Endothelial cell of umbilical vein (primary cell): ENCODE measurements at regions not wholly inside any gene's neighbourhood (a gene's known extent, or its start where the extent isn't known, plus 50 kb on each side); places are given as distances from the start of the nearest gene placed in this dataset.

Experiments
- CTCF ChIP-seq, 2 donors: IDR thresholded peaks; 1 replicate in 1 of 2; 2 replicates in 1 of 2; pipeline ENCODE4 v1.5.1; 2011; ENCODE audit warnings: low read length in 2 of 2, mild to moderate bottlenecking in 2 of 2, moderate library complexity in 2 of 2, control low read depth in 1 of 2, inconsistent platforms in 1 of 2, low read depth in 1 of 2; ENCODE audit not compliant: insufficient read depth in 1 of 2; ENCODE audit errors: extremely low read depth in 1 of 2
- EZH2 ChIP-seq: IDR thresholded peaks from 2 replicates; pipeline ENCODE4 v1.6.1; 2012; ENCODE audit warnings: borderline replicate concordance, low read depth, mild to moderate bottlenecking, moderate library complexity, low read length, inconsistent platforms; ENCODE audit not compliant: severe bottlenecking
- GATA2 ChIP-seq: IDR thresholded peaks from 2 replicates; pipeline ENCODE4 v1.7.0; 2011; ENCODE audit warnings: low read depth, mild to moderate bottlenecking, moderate library complexity, mixed read lengths, low read length; ENCODE audit not compliant: insufficient read length, insufficient read depth
- JUN ChIP-seq: IDR thresholded peaks from 2 replicates; pipeline ENCODE4 v1.6.1; 2011; ENCODE audit warnings: borderline replicate concordance, low read depth; ENCODE audit not compliant: insufficient read length, insufficient read depth
- MYC ChIP-seq: IDR thresholded peaks from one replicate; pipeline ENCODE4 v1.6.1; 2011; ENCODE audit warnings: mild to moderate bottlenecking, low read depth, low read length
- POLR2A ChIP-seq: IDR thresholded peaks from 2 replicates; pipeline ENCODE4 v1.6.1; 2012; ENCODE audit warnings: low read depth, mild to moderate bottlenecking, control low read depth, low read length
- POLR2AphosphoS5 ChIP-seq: IDR thresholded peaks from 2 replicates; pipeline ENCODE4 v1.6.1; 2012; ENCODE audit warnings: low read depth, mild to moderate bottlenecking, control low read depth, low read length, moderate library complexity; ENCODE audit not compliant: insufficient read depth

GRCh38 chr3:151987893-151988292, 114.5 kb downstream of the SUCNR1 start:
- TF ChIP-seq POLR2A = no peak
- TF ChIP-seq CTCF (IDR thresholded peaks at IDR 0.05; ENCODE audit: extremely low read depth in 1 of 2, insufficient read depth in 1 of 2, low read depth in 1 of 2, low read length in 2 of 2) = no peak
- TF ChIP-seq GATA2 = no peak
- TF ChIP-seq POLR2AphosphoS5 = no peak
- TF ChIP-seq EZH2 = no peak
- TF ChIP-seq JUN = no peak
- TF ChIP-seq MYC = no peak
